HG02588 (cell line): ENCODE measurements at regions not wholly inside any gene's neighbourhood (a gene's known extent, or its start where the extent isn't known, plus 50 kb on each side); places are given as distances from the start of the nearest gene placed in this dataset.
"Not testable (repeated sequence)": the region's sequence is repeated elsewhere in the genome, so short reads cannot be mapped to it uniquely, and the experiment has no call there.

ENCODE experiments used
- ATAC-seq: cut with Tn5 transposase; IDR thresholded peaks from one replicate; pipeline ENCODE4 v1.9.1; 2021; ENCODE audit warnings: mild to moderate bottlenecking, moderate library complexity; ENCODE audit not compliant: unreplicated experiment

DNA sequence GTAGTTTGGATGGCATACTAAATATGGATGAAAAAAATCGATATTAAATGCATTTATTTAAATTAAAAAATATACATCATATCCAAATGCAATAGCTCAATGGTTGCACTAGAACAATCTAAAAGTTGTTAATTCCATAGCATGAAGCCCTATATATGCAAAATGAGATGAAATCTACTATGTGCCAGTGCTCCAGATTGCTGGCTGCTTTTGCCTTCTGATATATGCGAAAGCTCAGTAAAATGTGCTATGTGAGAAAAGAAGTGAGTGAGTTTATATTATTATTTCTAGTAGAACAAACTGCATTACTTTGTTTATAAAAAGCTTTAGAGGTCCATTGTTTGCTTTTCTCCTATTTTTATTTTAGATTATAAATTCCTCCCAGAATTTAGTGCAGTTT is 186.7 kb downstream of the MAT2B start:
- ATAC-seq, result no peak

DNA sequence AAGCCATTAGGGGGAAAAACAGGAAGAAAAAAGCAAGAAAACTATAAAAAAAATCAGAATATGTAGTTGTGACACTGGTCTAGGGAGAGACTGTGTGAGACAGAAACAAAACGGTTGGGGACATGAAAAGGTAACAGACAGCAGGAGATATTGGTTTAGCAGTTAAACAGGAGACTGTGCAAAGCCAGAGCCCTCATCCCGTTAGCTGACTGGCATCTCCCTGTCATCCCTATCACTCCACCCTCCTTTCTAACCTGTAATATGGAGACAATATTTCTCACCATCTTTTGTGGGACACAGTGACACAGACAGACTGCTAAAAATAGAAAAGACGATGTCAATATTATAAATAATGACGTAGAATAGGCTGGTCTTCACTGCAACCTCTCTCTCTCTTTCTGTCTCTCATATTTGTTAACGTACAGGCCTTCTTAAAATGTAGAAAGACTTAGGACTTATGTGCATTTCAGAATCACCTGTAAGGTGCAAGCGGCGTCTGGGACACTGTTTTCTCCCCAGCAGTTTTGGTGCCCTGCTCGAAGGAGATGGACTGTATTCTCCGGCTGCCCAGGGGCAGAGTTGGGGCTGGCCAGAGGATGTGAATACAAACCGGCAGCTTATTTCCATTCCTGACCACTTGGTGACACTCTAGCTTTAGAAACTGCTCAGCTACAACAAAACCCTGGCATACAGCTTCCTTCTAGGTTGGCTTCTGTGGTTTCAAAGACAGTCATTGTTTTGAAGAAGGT is 190.6 kb downstream of the MAT2B start:
- peak; percentile 90 for ATAC-seq

DNA sequence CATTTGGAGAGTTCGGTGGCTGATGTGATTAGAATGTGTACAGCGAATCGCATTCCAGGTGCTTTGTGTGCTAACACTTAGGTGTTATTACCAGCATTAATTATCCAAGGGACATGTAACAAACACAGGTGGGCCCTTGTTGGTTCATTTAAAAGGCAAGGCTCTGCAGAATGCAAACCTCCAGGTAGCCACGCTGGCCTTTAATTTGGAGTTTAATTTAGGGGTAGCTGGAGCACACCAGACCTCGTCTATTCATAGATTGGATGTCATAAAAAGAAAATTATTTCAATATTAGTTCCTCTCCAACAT is 191.1 kb downstream of the MAT2B start:
- ATAC-seq, result no peak

DNA sequence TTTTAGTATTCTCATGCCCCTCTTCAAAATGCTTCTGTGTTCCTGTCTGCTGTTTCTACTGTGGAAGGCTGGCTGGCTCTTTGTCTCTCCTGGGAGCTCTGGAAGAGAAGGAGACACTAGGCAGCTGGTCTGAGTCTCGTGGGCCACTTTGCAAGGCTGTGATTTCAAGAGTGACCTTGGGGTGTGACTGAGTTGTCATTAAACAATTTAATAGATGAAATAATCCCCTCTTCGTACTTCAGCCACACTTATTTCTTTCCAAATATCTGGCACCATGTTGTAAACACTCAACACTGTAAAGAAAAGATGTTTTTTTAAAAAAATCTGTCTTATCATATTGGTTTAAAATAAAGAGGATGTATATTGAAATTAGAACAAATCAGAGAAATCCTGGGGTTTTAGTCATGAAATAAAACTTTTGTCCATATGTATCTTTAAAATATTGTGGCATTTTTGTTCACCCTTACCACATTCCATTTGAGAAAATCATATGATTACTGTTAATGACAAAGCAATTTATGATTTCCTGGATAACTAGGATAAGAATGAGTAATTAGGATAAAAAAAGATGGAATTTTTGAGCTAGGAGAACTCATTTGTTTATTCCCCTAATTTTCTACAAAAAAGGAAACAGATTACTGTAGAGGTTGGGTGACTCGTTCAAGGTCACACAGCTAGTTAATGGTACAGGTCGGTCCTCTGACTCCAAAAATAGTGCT is 200.8 kb downstream of the MAT2B start:
- no peak for ATAC-seq

GRCh38 chr5:163712011-163712410 is 206.6 kb downstream of the MAT2B start:
- ATAC-seq, result no peak

GRCh38 chr5:163718272-163718671 is 212.9 kb downstream of the MAT2B start:
- no peak for ATAC-seq

GRCh38 chr5:163724305-163724704 is 218.9 kb downstream of the MAT2B start:
- no peak for ATAC-seq

- ATAC-seq, result peak; percentile 93
Measured at GRCh38 chr5:163727028-163727427, 221.6 kb downstream of the MAT2B start.

- ATAC-seq, result no peak
Measured at GRCh38 chr5:163730206-163730756, 224.9 kb downstream of the MAT2B start.

GRCh38 chr5:163731256-163731655 is 225.8 kb downstream of the MAT2B start:
- no peak for ATAC-seq

DNA sequence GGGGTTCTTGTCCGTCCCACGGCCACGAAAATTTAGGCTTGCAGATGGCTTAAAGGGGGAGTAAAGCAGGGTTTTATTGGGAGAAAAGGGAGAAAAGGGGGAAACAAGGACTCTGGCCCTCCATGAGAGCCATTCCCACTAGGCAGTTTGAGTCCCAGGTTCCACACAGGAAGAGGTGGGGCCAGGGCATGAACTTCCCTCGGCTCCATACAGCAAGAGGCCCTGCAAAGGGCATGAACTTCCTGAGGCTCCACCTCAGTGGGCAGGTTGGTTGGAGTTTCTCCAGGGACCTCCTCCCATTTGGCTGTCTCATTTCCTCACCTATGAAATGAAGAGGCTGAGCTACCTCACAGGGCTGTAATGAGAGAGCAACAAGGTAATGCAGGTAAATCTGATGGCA is 229.7 kb downstream of the MAT2B start:
- ATAC-seq, result no peak

GRCh38 chr5:163747586-163747985 is 242.2 kb downstream of the MAT2B start:
- ATAC-seq, result no peak

GRCh38 chr5:163748934-163749333 is 243.5 kb downstream of the MAT2B start:
- ATAC-seq, result no peak

- not testable (repeated sequence) for ATAC-seq
Measured at GRCh38 chr5:163750415-163750814, 245.0 kb downstream of the MAT2B start.

GRCh38 chr5:163755505-163755904 is 250.1 kb downstream of the MAT2B start:
- no peak for ATAC-seq

DNA sequence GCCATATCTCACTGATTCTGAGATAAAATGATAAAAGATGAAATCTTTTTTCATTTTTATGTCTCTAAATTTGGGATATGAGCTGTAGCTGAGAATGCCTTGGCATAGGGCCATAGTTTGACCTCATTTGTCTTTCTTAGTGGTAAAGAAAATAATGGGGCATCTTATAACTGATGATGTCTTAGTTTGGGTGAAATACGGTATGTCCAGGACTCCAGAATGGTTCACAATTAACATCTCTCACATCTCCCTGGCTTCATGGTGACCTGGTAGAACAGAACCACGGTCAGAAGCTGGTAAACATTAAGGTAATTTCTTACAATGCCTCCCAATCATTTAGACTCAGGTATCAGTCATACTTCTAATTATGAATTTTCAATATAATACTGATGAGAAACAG is 250.8 kb downstream of the MAT2B start:
- ATAC-seq, result no peak

DNA sequence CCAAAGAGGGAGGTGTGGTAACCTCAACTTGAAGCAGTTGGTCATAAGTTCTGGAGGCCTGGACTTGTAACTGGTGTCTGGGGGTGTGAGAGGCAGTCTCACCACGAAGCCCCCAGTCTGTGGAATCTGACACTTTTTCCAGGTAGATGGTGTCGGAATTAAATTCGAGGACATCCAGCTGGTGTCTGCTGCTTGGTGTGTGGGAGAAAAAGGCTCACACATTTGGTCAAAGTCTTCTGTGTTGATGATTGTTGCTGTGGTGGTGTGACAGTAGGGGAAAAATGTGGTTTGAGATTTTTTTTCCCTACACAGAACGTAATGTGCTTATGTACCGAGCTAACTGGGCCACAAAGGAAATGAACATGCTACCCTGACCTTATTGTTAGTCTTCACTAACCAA is 251.9 kb downstream of the MAT2B start:
- no peak for ATAC-seq

- ATAC-seq, result no peak
Measured at GRCh38 chr5:163758283-163758711, 252.9 kb downstream of the MAT2B start.

DNA sequence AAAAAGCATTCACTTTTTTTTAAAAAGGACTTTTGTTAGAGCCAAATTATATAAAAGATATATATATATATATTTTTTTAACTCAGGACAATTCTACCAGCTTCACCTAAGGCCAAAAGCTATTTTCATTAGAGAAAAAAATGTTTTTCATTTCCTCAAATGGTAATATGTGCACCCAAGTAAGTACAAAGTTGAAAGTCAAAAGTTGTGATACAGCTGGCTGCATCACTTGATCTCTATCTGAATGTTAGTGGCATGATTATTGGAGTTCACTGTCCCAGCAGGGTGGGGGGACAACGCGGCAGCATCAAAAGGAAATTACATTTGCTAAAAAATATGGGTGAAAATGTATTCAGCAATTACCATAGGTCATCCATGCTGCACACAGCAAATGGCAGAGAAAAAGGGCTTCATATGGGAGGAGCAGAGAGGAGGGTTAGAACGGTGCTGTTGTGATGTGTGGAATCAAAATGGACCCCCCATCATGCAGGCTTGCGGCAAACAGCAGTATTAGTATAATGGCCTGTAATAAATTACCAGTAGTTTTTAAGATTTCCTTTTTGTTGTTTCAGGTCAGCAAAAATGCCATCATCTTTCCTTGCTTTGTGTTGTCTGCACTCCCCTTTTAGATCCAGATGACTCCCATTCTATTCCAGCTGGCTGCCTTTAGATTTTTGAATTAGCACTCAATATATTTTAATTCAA is 253.7 kb downstream of the MAT2B start:
- ATAC-seq, result no peak

DNA sequence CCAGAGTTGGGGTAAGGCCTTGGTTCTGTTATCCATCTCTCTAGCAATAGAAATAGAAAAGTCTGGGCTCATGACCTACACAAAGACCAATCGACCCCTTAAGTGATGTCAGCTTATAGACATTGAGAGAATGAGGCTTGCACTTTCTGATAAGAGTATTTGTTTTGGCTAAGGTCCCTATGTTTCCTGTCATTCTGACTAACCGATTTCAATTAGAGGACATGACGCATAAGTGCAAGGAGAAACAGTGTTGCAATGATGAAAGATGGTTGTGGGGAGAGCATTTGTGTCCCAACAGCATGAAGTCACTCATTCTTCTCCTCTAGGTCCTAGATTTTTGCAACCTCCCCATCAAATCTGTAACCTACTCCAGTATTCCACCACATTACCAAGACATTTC is 255.1 kb downstream of the MAT2B start:
- ATAC-seq, result no peak

DNA sequence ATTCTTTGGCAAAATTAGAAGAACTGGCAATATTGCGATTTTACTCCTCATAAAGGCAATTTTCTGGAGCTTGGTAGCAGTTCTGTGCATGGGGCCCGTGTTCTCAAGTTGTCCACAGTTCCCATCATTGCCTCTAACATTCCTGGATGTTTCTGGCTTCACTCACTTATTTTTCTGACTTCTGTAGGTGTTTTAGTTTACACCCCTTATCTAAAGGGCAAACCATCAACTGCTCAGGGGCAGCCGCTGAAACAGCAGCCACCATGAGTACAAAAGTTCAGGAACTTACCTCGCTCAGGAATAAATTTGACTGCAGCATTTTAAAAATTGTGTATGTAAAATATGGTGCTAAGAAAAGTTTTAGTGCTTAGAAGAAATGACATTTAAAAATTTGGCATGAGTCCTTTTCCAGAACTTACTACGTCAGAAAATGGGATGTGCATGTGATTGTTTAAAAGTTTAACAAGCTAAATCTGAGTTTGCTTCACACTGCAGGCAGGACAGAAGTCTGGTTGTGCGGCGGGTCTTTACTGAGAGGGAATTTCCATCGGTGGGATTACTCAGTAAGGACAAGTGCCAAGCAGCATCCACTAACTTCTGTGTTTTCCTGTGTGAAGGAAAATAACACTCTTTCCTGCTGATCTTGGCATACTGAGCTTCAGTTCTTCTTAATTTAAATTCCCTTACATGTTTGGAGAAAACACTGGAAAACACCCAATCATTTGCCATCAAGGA is 261.7 kb downstream of the MAT2B start:
- ATAC-seq, result no peak
